Activated T-cell treated with anti-CD3 and anti-CD28 coated beads, Interleukin-2, amount 50 U/mL, for 48 hours (primary cell): ENCODE measurements at regions not wholly inside any gene's neighbourhood (a gene's known extent, or its start where the extent isn't known, plus 50 kb on each side); places are given as distances from the start of the nearest gene placed in this dataset.

ENCODE experiments used
- DNase-seq, 2 experiments: peaks; one replicate each; pipeline ENCODE4 v3.0.0-alpha.2; 2020

DNA sequence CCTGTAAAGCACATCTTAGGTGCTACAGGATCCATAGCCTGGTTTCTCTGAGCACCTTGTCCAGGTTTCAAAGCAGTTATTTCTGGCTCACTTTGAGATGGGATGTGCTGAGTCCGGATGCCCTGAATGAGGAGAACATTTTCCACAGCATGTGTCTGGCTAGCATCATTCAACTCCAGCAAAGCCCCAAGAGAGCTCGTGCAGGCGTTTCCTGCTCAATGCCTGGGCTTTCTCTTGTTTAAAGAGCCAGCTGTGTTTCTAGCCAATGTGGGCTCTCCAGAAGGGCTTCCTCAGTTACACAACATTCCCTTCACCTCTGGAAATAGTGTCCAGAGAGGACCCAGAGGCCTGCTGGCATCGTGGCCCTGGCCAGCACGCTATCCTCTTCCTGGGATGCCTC is 411.7 kb downstream of the DMAC1 start:
- no peak for DNase-seq

DNA sequence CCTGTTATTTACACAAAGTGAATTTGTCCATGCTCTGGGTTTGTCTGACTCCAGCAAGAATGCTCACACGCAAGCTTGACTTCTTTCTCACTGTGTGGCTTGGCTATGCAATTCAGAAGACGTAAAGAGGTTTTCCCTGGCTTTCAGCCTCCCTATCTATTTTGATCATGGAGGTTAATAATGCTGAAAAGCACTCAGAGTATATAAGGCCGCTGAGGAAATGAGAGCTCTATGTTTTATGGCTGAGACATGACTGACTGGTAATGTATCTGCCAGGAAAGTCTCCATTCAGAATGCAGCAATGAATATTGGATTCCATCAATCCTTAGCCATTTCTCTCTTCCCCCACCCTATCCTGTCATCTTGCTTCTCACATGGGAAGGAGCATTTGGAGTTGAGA is 417.3 kb downstream of the DMAC1 start:
- DNase-seq, result no peak

DNA sequence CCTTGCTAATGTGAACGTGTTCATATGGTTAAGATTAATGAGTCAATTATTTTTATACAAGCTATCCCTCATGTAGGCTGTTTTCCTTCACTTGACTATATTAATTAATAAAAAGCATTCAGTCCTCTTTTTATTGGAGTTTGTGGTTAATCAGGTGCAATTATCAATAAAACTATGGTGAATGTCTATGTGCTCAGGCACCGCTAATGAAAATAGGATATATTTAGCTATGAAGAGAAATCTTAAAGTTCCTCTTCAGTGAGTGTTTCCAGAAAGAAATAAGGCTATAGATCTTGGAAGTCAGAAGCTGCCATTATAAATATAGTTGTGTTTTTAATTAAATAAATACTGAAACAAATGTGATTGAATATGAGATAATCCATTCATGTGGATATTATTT is 422.1 kb downstream of the DMAC1 start:
- DNase-seq, result no peak

DNA sequence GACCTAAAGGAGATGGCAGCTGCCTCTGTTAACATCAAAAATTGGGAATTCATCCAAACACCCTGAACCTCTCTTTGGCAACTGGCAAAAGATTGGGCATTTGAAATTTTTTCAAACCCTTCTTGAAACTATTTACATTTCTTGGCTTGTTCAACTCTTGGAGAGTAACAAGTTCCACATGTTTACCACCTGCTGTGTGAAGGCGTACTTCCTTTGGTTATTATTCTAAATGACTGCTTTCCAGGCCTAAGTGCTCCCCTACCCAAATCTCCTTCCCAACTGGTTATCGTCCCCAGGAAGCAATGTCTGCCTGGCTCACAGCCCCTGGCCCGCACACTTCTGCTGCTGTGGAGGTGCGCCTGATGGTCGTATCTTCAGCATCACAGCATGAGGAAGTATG is 422.7 kb downstream of the DMAC1 start:
- no peak for DNase-seq

DNA sequence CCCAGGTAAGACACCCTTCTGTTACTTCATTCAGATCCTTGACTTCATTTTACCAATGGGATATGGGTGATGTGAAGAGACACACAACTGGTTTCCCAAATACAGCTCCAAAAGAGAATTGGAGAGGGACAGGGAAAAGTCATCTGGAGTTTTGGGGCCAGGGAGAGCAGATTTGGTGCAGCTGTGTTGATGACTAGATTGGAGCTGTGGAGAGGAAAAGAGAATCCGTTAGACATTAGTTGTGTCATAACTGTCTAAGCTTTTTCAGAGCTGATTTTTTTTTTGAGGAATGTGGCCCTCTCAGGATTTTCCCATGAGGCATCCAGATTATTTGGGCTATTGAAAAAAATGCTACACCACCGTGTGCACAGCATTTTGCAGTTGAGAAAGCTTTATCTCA is 423.4 kb downstream of the DMAC1 start:
- no peak for DNase-seq

DNA sequence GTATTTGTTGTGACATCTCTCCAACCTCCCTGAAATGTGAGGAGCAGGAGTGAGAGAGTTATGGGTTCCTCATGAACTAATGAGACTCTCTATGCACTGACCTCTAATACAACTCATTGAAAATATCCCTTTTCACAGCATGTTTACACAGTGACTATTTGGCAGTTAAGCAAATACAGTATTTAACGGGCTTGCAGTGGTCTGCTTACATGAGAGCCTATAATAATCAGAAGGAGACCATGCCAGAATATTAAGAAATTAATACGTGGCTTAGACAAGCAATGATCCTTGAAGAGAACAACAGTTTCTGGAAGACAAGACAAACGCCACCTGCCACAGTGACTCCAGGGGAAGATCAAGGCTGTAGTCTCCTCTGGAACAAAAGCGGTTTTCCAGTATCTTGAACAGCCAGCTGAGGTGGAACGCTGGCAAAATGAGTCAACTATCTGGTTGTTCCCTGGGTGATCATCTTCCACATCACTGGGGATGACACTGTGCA is 424.5 kb downstream of the DMAC1 start:
- DNase-seq, result no peak

DNA sequence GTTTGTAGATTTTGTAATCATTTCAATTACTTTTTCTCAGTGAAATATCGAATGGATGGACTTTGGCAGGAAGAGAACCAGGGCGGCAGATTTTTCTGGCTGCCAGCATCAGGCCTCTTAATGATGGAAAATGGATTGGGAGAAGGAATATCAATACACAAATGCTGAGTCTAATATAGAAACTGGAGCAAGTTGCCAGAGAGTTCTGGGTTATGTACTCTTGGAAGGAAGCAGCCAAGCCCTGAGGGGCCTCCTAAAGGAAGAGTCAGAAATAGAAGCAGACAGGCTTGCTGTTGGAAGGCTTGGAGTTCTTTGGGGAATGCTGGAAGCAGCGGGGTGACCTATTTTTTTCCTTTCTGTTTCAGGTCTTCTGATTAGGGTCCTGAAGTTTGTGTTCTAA is 428.6 kb downstream of the DMAC1 start:
- no peak for DNase-seq

DNA sequence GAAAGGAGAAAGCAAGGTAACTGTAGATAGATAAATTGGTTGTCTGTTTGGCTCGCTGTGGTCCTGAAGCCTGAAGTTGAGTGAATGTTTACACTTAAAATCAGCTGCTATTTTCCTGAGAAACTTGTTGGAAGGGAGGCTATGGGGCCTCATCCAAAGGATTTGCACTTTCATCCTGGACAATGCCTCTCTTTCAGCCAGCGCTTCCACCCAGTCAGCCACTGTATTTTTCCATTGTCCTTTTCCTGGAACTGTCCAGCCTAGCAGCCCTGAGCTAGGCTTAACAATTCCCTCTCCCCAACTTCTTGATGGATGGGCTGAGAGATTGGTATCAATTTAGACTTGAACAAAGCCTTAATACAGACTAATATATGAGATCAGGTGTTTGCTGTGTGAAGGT is 429.2 kb downstream of the DMAC1 start:
- DNase-seq, result no peak

DNA sequence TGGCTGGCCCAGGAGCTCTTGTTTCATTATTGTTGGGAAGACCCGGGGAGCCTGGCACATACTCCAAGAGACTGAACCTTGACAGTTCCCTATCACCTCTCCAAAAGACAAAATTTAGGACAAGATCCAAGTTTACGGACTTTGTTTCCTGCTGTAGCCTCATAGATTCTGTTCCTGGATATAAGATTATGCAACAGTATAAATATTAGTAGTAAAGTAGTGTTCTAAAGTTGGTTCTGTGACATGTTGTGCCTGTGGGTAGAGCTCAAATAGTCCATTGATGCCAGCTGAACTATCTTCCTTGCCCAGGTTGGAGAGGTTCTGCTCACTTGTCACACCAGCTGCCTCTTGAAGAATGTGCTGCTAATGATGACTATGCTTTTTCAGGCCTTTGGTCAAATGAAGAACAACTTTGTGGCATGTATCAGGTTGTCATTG is 430.2 kb downstream of the DMAC1 start:
- no peak for DNase-seq

DNA sequence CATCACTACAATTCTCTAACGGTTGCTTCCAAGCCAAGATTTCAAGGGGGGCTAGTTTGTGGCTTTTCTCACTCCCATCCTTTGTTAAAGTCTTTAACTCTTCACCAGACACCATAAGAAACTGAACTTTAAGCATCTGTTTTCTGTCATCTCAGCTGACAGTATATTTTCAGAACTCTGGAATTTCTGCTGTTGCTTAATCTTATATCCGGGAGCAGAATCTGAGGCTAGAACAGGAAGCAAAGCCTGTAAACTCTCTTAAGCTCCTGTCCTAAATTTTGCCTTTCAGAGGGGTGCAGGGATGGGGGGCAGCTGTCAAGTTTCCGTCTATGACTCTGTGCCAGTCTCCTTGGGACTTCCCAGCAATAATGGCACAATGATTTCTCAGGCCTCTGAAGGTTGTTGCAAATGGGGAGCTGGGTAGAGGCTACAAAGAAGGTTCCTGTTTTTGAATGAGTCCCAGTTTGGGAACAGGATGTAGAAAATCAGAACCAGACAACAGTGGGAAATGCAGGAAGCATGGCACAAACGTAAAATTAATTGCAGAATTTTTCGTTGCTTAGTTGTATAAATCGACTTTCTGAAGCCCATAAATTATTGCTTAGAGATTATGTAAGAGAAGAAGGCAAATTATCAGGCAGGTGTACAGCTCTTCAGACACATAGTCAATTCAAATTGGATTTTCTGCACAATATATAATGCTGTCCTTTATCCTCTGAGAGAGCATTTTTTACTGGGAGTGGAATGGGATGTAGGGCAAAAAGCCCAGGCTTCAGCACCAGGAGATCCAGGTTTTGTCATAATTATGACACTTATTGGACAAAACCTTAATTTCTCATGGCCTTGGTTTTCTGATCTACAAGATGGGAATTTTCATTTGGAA is 430.9 kb downstream of the DMAC1 start:
- no peak for DNase-seq

DNA sequence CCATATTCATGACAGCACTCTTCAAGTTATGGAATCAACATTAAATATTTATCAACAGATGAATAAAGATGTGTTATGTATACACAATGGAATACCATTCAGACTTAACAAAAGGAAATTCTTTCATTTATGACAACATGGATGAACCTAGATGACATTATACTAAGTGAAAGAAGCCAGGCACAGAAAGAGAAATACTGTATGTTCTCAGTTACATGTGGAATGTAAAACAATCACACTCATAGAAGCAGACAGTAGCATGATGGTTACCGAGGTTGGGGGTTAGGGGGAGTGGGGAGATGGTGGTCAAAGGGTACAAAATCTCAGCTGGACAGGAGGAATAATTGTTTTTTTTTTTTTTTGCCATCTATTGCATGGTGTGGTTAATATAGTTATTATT is 431.9 kb downstream of the DMAC1 start:
- DNase-seq, result no peak

DNA sequence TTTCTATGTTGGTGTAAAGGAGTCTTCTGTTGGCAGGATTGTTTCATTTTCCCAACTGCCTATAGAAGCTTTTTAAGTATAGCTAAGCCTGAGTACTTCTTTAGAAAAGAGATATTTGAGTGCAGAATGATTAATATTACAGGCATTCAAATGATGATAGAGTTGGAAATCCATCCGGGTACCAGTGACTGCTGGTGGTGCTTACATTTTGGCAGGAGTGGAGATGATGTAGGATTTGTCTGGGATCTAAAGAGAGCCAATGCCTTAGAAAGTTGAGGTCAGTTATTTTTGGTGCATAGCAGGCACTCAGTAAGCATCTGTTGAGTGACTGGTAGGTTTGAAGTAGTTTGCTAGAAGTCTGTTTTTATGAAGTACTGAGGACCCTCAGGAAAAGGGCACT is 433.5 kb downstream of the DMAC1 start:
- DNase-seq, result no peak

DNA sequence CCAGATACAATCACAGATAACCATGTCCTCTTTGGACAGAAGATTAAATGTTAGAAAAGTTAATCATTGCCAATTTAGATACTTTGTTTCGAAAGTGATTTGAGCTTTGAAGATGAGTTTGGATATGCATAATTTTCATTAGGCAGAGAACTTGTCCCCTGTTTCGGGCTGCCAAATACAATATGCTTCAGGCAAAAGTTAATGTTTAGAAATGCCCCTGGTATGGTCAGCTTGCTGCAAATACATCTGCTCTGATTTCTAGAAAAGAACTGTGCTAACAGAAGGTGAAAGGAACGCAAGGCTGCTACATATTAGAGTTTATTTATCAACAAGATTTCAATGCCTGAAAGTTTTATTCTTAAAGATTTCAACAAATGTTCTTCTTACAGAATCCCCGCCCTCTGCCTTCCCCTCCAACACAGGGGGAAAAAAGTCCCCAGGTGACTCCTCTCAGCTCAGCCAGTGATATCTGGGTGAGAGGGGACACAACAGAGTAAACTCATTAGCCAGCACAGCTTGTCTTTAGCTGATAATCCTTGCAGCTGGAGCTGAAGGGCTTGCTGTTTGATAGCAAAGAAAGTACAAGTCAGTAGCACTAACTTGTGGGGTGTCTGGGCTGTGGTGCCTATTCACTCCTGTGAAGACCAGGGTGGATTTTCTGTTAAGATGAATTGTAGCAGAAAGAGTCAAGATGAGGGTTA is 435.7 kb downstream of the DMAC1 start:
- no peak for DNase-seq

DNA sequence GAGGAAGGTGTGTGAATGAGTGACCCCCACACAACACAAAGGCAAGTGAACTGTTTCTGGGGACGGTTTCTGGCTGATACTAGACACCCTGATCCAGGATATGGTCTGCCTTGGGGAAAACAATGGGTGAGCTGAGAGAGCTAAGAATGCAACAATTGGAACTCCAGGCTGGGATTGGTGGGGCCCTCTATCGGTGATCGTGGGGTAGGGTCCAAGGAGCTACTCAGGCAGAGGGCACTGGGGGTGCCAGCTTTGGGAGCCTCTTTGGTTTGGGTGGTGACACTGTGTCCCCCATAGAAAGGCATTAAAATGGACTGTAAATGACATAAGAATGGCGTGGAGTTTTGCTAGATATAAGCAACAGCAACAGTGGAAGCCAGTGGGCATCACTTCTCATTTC is 439.1 kb downstream of the DMAC1 start:
- DNase-seq, result no peak

DNA sequence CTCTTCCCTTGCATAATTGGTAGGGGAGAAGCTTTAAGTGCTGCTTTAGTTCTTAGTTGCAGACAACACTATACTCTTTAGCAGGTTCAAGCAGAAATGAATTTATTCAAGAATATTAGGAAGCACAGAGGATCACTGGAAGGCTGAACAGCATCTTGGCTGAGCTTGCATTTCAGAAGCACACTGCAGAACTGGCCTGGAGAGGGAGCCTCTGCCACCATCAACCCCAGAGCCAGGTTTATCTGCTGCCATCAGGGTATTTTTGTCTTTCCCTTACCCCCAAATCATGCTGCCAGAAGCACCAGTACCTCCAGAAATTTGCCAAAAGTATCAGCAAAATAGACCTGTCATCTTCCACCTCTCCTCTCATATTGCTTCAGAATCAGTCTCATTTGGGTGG is 440.7 kb downstream of the DMAC1 start:
- no peak for DNase-seq

DNA sequence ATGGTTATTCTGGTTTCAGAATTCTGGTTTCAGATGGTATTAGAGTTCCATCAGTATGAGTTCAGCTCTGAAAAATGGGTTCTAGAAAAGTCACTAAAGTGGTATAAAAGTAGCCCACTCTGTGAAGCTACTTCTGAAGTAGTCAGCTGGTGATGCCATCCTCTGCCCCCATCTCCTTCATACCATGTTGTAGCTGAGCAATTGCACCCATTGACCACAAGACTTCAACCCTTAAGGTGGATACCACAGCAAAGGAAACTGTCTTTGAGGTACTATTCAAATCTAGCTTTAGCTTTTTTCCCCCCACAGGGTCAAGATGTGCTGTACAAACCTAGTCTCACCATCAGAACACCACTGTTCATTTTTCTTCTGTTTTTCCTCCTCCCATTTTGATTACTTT is 444.9 kb downstream of the DMAC1 start:
- no peak for DNase-seq

DNA sequence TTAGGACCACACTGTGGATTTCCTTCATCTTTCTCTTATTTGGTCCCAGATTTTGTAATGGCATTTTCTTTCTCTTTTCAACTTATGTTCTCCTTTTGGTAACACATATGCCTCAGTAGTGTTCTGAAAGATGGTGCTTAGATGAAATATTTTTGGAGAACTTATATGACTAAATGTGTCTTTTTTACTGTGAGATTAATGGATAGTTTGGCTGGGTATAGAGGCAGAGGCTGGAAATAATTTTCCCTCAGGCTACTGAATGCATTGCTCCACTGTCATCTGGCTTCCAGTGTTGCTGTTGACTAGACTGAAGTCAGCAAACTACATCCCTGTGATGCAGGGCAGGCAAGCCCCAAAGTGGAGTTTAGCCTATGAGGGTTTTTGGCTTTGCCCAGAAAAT is 450.9 kb downstream of the DMAC1 start:
- no peak for DNase-seq

DNA sequence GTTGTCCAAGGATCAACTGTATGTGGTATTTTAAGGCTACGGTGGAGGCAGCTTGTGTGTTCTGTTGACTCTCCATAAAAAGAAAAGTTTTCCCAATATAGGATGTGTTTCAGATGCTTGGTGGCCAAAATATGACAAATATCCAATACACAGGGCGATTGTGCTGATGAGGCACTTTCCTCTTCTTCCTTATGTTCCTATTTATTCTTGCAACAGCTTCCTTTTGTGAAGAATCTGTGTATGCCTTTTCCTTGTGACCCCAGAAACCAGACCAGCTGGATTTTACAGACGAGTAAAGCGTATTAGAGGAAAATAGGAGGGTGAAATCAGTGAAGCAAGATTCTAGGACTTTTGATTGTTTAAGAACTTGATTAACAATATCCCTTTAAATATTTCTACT is 452.0 kb downstream of the DMAC1 start:
- DNase-seq, result no peak

DNA sequence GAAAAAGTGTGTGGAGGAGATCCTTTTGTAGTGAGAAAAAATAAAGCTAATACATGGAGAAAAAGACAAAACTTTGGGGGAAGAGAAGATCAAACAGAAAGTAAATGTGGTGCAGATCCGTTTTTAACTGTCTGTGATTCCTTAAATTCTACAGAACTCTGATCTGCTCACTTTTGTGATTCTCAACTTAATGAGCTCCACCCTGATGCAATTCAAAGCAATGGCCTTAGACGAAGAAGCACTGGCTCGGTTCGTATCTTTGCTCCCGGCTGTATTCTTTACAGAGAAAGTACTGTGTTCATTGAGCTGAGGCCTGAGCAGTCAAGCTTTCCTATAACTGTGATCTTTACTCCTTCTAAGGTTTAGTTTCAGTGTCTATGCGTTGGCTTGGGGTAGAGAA is 453.4 kb downstream of the DMAC1 start:
- DNase-seq, result no peak

DNA sequence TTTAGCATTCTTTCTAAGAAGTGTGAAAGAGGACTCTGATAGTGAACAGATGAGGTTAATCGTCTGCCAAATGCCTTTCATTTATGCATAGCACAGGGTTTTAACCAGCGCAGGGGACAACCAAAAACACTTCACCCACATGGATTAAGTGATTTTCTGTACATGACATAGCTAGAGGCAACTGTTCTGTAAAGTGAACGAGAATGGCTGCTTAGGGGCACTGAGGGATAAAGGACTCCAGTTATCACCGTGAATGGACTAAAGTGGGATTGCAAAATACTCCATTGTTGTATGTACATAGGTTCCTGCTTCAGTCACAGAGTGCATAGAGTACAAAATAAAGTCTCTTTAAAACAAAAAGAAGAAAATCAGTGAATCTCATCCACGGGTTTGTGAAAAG is 456.8 kb downstream of the DMAC1 start:
- no peak for DNase-seq

DNA sequence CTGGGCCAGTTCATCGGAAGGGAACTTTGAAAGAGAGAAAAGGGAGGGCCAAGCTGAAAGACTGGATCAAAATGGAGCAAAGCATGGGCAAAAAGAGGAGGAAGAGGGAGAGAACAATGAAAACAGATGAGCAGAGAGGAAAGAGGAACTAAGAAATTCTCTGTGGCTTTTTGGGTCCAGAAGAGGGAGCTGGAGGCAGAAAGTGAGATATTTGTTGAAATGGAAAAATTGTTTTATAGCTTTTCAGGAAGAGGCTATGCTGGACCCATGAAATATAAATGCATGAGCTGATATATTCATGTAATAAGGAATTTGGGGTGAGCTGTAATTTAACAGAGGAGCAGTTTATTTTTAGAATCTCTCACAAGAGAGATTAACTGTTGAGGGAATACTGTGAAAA is 457.3 kb downstream of the DMAC1 start:
- no peak for DNase-seq

DNA sequence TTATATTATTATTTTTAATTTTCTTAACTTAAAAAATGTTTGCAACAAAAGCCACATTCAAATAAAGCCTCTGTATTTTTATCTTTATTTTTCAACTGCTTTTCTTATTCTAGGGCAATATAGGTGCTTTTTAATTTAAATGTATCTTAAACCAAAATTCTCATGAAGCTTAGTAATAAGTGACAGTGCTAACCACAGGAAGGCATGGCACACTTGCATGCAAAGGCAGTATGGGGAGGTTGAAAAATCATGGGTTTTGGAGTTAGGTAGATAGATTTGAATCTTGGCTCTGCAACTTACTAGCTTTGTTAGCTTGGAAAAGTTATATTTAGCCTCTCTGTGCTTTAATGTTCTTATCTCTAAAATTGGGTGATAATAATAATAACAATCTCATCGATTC is 458.0 kb downstream of the DMAC1 start:
- DNase-seq, result no peak

DNA sequence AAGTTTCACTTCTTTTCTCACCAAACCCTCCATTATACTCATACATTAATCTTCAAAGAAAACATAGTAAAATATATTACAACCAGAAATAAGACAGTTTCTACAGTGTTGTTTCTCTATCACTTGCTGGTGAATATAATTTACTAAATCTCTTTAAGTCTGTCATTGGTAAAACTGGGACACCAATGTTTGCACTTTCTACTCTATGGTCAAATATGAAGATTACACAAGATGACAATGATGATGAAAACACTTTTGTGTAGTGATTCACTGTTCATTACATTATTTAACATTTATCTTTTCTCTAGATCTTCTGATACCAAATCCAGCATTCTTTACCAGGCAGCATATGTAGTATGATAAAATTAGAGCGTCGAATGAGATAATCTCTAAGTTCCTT is 459.1 kb downstream of the DMAC1 start:
- DNase-seq, result no peak

DNA sequence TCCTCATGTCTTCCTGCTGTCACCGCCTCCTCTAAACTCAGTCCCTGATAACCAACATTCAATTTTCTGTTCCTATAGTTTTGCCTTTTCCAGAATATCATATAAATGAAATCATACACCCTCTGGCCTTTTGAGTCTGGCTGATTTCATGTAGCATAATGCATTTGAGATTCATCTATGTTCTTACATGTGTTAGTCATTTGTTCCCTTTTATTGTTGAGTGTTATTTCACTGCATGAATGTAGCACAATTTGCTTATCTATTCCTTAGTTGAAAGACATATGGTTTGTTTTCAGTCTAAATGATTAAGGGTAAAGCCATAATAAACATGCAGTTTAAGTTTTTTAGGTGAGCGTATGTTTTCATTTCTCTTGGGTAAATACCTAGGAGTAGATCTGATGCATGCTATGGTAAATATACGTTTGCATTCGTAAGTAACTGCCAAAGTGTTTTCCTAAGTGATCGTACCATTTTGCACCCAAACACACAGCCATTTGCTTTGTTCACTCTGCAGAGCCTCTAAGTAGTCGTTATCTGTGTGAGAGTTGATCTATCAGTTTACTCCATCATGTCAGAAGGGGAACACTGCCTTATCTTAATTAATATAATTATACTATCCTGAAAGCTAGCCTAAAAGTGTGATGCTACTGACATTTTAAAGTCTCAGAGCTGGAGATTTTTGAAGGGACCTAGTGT is 460.8 kb downstream of the DMAC1 start:
- no peak for DNase-seq
